Fibroblast of mammary gland (primary cell): ENCODE measurements at regions not wholly inside any gene's neighbourhood (a gene's known extent, or its start where the extent isn't known, plus 50 kb on each side); places are given as distances from the start of the nearest gene placed in this dataset.
A peak's percentile ranks its signal among the peaks of the same experiment; 100 is the strongest.
"Not testable (repeated sequence)": the region's sequence is repeated elsewhere in the genome, so short reads cannot be mapped to it uniquely, and the experiment has no call there.

Experiments
- DNase-seq: peaks from one replicate; pipeline ENCODE4 v3.0.0-alpha.2; 2010; ENCODE audit warnings: low read depth
- H3K4me3 ChIP-seq: 2 replicates; pipeline ENCODE4 v1.5.1; 2011; ENCODE audit warnings: low read depth, mild to moderate bottlenecking, low read length, moderate library complexity; ENCODE audit not compliant: control insufficient read depth
- TF ChIP-seq, protein P1 (sequence below): conservative IDR thresholded peaks from 2 replicates; pipeline ENCODE4 v1.5.1; 2011; ENCODE audit warnings: low read depth, low read length, inconsistent platforms; ENCODE audit not compliant: control insufficient read depth, insufficient read depth

DNA sequence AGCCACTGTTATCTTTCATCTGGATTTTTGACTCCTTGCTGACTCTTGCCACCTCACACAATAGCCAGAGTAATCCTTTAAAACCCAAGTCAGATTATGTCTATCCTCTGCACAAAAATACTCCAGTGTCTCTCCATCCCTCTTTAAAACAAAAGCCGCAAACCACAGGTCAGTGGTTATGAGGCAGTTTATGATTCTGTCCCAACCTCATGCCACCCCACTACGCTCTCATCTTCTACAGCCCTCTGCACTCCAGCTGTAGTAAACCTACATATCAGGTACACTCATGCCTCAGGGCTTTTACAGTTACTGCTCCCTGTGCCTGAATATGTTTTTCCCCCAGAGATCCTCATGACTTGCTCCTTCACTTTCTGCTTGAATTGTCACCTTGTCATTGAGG, 113.6 kb downstream of the PRR15 start:
- H3K4me3 ChIP-seq, result not testable (repeated sequence)

DNA sequence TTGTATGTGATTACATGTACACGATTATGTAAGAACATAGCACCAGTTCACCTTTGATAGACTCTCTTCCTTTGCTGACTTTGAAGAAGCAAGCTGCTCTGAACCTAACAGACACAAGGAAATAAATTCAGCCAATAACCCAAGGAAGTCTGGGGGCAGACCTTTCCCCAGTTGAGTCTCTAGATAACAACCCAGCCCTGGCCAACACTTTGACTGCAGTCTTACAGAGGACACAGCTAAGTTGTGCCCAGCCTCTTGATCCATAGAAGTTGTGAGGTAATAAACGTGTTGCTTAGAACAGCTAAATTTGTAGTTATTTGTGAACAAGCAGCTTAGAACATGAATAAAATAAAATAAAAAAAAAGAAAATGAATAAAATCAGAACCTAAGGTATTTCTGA, 116.3 kb downstream of the PRR15 start:
- not testable (repeated sequence) for DNase-seq, H3K4me3 ChIP-seq

More for the DNA sequence above, 113.6 kb downstream of the PRR15 start:
- not testable (repeated sequence) for DNase-seq

DNA sequence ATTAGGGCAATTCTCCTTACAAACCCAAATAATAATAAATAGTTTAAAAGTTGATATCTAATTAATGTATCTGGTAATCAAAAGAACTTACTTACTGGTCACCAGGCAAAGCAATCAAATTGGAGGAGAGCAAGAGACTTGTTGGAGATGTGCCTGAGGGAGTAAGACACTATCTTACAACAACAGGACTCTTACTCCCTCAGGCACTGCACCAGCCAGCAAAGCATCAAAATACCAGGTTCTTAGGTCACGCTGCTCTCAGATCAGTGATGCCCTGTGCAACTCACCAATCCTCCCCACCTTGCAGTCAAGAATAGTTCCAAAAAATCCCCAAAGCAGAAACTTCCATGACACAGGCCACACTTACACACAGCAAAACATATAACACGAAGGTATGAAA, 117.0 kb downstream of the PRR15 start:
- not testable (repeated sequence) for H3K4me3 ChIP-seq, DNase-seq

DNA sequence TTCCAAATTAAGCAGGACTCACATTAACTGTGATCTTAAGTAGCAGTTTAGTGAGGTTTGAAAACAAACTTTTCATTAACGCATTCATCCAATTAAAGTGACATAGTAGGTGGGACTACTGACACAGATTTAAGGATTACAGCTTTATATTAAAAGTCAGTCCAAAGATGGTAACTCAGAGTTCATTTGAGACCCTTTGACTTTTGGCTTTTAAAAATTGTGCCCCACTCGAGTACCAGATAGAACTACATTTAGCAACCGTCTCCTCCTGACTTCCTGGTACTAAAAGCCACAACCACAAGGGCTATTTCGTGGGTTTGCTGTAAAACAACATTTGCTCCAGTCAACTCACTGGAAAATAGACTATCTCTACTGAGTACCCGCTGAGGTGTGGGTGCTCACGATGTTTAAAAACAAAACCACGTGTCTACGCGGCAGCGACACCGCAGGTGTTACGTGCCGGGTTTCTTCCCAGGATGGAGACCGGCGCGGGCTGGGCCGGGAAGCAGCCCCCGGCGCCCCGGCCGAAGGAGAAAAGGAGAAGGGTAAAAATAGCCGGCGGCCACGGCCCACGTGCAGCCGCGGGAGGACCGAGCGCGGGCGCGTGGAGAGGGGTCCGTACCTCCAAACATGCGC, 120.6 kb downstream of the PRR15 start:
- H3K4me3 ChIP-seq, result peak overlapping the region; percentile 53
- peak; percentile 7 for DNase-seq

DNA sequence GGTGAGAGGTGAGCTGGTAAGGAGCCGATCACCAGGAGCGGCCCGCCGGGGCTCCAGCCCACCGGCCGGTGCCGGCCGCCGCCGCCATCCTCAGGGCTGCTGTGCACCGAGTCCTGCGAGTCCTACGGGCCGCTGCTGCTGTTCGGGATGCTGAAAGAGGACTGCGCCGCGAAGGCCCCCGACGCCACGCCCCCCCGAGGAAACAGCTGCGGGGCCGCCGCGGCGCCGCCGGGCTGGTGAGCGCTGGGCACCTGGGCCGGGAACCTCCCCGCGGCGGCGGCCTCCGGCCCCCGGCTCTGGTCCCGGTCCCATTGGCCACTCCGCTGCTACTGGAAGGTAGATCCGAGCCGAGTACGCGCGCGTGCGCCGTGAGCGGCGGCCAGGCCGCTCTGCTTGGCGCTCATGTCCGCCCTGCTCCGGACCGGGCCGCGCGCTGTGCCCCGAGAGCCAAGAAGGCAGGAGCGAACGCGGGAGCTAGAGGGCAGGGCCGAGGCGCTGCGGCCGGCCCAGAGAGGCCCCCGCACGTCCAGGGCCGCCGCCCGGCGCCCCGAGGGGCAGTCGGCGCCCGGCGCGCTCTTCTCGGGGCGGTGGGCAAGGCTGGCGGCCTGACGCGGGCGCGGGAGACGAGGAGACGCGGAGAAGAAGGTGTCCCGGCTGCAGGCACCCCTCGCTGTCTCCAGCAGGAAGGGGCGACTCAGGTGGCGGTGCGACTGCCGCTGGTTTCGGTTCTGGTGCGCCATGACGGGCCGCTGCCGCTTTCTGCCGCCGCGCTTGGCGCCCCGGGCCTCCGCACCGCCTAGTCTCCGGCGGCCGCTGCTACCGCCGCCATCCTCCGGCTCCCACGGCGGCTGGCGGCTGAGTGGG, 121.3 kb upstream of the WIPF3 start:
- peak; percentile 58 for DNase-seq
- TF ChIP-seq, protein P1, sequence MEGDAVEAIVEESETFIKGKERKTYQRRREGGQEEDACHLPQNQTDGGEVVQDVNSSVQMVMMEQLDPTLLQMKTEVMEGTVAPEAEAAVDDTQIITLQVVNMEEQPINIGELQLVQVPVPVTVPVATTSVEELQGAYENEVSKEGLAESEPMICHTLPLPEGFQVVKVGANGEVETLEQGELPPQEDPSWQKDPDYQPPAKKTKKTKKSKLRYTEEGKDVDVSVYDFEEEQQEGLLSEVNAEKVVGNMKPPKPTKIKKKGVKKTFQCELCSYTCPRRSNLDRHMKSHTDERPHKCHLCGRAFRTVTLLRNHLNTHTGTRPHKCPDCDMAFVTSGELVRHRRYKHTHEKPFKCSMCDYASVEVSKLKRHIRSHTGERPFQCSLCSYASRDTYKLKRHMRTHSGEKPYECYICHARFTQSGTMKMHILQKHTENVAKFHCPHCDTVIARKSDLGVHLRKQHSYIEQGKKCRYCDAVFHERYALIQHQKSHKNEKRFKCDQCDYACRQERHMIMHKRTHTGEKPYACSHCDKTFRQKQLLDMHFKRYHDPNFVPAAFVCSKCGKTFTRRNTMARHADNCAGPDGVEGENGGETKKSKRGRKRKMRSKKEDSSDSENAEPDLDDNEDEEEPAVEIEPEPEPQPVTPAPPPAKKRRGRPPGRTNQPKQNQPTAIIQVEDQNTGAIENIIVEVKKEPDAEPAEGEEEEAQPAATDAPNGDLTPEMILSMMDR, result no peak
- H3K4me3 ChIP-seq, result peak overlapping the region; percentile 53

DNA sequence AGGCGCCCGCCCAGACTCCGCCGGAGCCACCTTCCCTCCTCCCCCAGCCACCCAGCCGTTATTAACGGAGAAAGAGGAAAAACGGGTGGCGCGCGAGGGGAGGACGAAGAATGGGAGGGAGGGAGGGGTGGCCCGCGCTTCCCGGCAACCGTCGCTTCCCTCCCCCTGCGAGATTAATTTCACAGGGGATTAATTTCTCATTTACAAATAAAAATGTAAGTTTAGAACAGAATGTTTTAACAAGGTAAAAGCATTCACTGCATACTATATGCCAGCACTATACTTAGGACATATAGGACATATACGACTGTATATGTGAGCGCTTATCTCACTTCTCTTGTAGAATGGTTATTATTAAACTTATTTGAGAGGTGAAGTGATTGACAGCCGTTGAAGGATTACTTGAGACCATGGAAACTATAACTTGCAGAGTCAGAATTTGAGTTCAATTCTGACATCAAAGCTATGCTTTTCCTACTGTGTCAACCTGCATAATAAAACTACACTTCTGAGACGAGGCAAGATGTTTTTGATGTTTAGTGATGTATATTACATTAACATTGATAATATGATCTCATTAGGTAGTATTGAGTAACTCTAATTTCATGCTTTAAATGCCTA, 120.5 kb upstream of the WIPF3 start:
- not testable (repeated sequence) for H3K4me3 ChIP-seq, DNase-seq

DNA sequence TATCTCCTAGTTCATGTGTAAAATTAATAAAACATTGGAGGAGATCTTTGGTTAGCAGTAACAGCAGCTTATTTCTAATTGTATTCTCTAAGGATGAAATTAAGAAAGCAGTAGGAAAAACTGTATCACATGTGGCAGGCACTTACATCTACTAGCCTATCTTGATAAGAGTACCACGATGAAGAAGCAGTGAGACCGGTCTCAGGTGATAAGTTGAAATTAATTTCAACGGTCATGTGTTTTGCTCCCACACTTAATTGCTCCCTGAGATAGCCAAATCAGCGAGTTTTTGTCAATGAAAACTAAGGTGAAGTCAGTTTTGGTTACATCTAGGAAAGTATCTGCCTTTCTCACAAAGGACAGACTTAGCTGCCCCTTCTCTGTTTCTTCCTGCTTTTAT, 115.8 kb upstream of the WIPF3 start:
- not testable (repeated sequence) for DNase-seq, H3K4me3 ChIP-seq

DNA sequence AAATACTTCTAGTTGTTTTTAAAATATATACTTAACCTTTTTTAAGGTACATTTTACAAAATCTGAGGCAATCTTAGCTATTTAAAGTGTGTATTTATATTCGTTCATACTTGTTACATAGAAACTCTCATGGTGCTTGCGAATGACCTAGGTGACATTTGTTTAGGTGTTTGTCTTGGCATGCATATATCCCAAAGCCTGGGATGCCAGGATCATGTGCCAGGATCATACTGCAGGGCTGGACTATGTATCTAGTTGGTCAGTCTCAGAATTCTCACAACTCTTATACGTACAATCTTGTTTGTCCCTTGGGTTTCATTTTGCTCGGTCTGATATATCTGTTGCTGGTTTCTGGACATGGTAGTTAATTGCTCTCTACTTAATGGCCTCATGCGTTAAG, 109.9 kb upstream of the WIPF3 start:
- not testable (repeated sequence) for DNase-seq, H3K4me3 ChIP-seq

DNA sequence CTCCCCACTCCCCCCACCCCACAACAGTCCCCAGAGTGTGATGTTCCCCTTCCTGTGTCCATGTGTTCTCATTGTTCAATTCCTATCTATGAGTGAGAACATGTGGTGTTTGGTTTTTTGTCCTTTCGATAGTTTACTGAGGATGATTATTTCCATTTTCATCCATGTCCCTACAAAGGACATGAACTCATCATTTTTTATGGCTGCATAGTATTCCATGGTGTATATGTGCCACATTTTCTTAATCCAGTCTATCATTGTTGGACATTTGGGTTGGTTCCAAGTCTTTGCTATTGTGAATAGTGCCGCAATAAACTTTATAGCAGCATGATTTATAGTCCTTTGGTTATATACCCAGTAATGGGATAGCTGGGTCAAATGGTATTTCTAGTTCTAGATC, 106.6 kb upstream of the WIPF3 start:
- not testable (repeated sequence) for DNase-seq, H3K4me3 ChIP-seq

DNA sequence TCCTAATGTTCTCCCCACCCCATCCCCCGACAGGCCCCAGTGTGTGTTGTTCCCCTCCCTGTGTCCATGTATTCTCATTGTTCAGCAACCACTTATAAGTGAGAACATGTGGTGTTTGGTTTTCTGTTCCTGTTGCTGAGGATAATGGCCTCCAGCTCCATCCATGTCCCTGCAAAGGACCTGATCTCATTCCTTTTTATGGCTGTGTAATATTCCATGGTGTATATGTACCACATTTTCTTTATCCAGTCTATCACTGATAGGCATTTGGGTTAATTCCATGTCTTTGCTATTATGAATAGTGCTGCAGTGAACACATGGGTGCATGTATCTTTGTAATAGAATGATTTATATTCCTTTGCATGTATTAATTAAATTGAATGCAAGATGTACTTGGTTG, 104.8 kb upstream of the WIPF3 start:
- DNase-seq, H3K4me3 ChIP-seq: not testable (repeated sequence)

DNA sequence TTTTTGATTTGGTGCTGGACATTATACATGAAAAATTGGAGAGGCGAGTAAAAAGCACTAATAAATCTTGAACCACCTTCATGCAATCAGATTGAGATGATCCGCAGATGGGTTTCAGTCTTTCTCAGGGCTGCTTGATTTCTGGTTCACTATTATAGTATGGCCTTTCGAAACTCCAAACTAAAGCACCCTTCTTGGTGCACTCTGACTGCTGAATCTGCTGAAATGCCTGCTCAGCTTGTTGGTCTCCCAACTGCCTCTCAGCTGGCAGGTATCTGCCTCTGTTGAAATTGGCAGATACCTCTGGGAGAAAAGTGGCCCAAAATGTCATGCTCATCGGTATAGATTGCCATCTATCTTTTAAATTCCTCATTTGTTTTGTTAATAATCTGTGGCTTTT, 102.5 kb upstream of the WIPF3 start:
- DNase-seq, result not testable (repeated sequence)

DNA sequence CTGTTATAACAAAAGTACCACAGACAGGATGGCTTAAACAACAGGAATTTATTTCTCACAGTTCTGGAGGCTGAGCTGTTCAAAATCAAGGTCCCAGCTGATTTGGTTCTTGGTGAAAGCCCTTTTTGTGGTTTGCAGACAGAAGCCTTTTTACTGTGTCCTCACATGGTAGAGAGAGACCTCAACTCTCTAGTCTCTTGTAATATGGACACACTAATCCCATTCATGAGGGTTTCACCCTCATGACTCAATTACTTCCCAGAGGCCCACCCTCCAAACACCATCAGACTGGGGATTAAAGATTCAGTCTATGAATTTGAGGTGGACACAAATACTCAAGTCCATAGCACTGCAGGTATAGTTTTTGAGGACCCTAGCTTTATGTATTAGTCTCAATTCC, 97.3 kb upstream of the WIPF3 start:
- H3K4me3 ChIP-seq, DNase-seq: not testable (repeated sequence)

More for the DNA sequence above, 102.5 kb upstream of the WIPF3 start:
- H3K4me3 ChIP-seq, result not testable (repeated sequence)

DNA sequence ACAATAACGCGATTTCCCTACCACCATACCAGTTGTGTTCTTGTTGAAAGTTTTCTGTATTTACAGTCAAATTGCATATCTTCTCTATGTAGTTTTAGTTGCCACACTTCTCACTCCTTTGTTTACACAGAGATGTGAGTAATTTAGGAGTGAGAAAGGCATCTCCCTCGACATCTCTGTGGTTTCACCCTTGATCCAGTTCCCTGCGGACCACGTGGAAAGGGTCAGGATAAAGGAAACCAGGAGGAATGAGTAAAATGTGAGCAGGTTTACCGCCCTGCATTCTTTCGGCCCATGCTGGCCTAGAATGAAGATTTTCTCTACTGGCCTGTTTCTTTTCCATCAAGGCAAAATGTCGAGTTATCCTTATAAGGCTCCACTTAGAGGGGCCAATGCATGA, 83.2 kb upstream of the WIPF3 start:
- DNase-seq, result peak; percentile 91
- H3K4me3 ChIP-seq, result not testable (repeated sequence)
